Fibroblast of lung (primary cell): ENCODE measurements at regions not wholly inside any gene's neighbourhood (a gene's known extent, or its start where the extent isn't known, plus 50 kb on each side); places are given as distances from the start of the nearest gene placed in this dataset.

Source experiments
- DNase-seq, 2 donors: peaks; one replicate each; pipeline versions ENCODE4 v3.0.0 to v3.0.0-alpha.2; 2010; ENCODE audit warnings: low read depth in 2 of 2
- H2AFZ ChIP-seq: 2 replicates; pipeline ENCODE4 v1.5.1; 2012; ENCODE audit warnings: low read length, control low read depth, inconsistent platforms
- H3K27ac ChIP-seq: 2 replicates; pipeline ENCODE4 v1.5.1; 2011; ENCODE audit warnings: low read length, control low read depth; ENCODE audit not compliant: insufficient read depth
- H3K27me3 ChIP-seq: 2 replicates; pipeline ENCODE4 v1.5.1; 2011; ENCODE audit warnings: mild to moderate bottlenecking, low read length; ENCODE audit not compliant: control insufficient read depth, insufficient read depth
- H3K36me3 ChIP-seq: 2 replicates; pipeline ENCODE4 v1.5.1; 2011; ENCODE audit warnings: low read length; ENCODE audit not compliant: control insufficient read depth, insufficient read depth
- H3K4me1 ChIP-seq: 2 replicates; pipeline ENCODE4 v1.5.1; 2011; ENCODE audit warnings: low read length; ENCODE audit not compliant: control insufficient read depth, insufficient read depth; ENCODE audit errors: extremely low read depth
- H3K4me2 ChIP-seq: 2 replicates; pipeline ENCODE4 v1.5.1; 2011; ENCODE audit warnings: low read length, control low read depth; ENCODE audit not compliant: insufficient read depth; ENCODE audit errors: extremely low read depth
- H3K4me3 ChIP-seq, 4 experiments: fragments of 200-600 bp in 1 of 4; sonication (generic) in 1 of 4; replicated peaks in 1 of 4; 2 replicates each; pipeline ENCODE4 v1.5.1; 2011 to 2016; ENCODE audit warnings: low read length in 4 of 4, low read depth in 3 of 4, mild to moderate bottlenecking in 3 of 4, control low read depth in 2 of 4, inconsistent platforms in 1 of 4, mixed read lengths in 1 of 4; ENCODE audit not compliant: insufficient read depth in 1 of 4; ENCODE audit errors: control extremely low read depth in 1 of 4
- H3K79me2 ChIP-seq: 2 replicates; pipeline ENCODE4 v1.5.1; 2012; ENCODE audit warnings: mild to moderate bottlenecking, low read length, inconsistent platforms; ENCODE audit not compliant: control insufficient read depth, insufficient read depth
- H3K9ac ChIP-seq: 2 replicates; pipeline ENCODE4 v1.5.1; 2011; ENCODE audit warnings: mild to moderate bottlenecking, low read length, control low read depth; ENCODE audit not compliant: insufficient read depth
- H3K9me3 ChIP-seq: 2 replicates; pipeline ENCODE4 v1.5.1; 2012; ENCODE audit warnings: low read depth, low read length; ENCODE audit not compliant: control insufficient read depth, insufficient read depth
- H4K20me1 ChIP-seq: 2 replicates; pipeline ENCODE4 v1.5.1; 2011; ENCODE audit warnings: low read length; ENCODE audit not compliant: control insufficient read depth, insufficient read depth; ENCODE audit errors: extremely low read depth
- EZH2 ChIP-seq: IDR thresholded peaks from 2 replicates; pipeline ENCODE4 v1.5.1; 2012; ENCODE audit warnings: low read length, control low read depth, mild to moderate bottlenecking; ENCODE audit errors: missing control alignments
- TF ChIP-seq, protein P1 (sequence below), 2 donors: IDR thresholded peaks in 1 of 2; conservative IDR thresholded peaks in 1 of 2; 1 replicate in 1 of 2; 2 replicates in 1 of 2; pipeline ENCODE4 v1.5.1; 2011 to 2012; ENCODE audit warnings: low read length in 2 of 2, control low read depth in 1 of 2, inconsistent platforms in 1 of 2, low read depth in 1 of 2, mild to moderate bottlenecking in 1 of 2

DNA sequence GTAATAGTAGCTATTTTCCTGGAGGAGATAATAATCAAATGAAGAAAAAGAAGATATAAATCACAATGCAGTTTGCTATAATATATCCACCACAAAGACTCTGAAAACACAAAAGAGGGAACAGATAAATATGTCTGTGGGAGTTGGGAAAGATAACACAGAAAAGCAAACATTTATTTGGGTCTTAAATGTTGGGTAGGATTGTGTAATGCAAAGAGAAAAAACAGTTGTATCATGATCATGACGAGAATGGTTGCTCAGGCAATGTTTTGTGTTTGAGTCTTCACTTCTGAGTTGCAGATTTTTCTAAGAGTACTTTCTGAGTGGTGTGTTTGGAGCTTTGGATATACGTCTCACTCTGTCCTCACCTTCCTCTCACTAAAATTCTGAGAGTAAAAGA, 437.5 kb downstream of the TFEC start:
- Histone ChIP-seq H3K4me1 (no peaks in the 10 kb centered on the region), H4K20me1 (no peaks in the 10 kb centered on the region), H3K9ac (no peak overlapping the region), H3K79me2 (no peaks in the 10 kb centered on the region), H3K9me3 (no peaks in the 10 kb centered on the region), H3K36me3 (no peaks in the 10 kb centered on the region), H2AFZ (no peak overlapping the region), H3K27ac (no peak overlapping the region), H3K4me3 (no peak overlapping the region), H3K27me3 (no peaks in the 10 kb centered on the region), H3K4me2 (no peak overlapping the region)
- no peak for TF ChIP-seq EZH2
- TF ChIP-seq, protein P1, sequence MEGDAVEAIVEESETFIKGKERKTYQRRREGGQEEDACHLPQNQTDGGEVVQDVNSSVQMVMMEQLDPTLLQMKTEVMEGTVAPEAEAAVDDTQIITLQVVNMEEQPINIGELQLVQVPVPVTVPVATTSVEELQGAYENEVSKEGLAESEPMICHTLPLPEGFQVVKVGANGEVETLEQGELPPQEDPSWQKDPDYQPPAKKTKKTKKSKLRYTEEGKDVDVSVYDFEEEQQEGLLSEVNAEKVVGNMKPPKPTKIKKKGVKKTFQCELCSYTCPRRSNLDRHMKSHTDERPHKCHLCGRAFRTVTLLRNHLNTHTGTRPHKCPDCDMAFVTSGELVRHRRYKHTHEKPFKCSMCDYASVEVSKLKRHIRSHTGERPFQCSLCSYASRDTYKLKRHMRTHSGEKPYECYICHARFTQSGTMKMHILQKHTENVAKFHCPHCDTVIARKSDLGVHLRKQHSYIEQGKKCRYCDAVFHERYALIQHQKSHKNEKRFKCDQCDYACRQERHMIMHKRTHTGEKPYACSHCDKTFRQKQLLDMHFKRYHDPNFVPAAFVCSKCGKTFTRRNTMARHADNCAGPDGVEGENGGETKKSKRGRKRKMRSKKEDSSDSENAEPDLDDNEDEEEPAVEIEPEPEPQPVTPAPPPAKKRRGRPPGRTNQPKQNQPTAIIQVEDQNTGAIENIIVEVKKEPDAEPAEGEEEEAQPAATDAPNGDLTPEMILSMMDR (conservative IDR thresholded peaks at IDR 0.05 in 1 of 2, IDR thresholded peaks at IDR 0.05 in 1 of 2; ENCODE audit: low read depth in 1 of 2, low read length in 2 of 2), result no peak
- DNase-seq, result no peak

DNA sequence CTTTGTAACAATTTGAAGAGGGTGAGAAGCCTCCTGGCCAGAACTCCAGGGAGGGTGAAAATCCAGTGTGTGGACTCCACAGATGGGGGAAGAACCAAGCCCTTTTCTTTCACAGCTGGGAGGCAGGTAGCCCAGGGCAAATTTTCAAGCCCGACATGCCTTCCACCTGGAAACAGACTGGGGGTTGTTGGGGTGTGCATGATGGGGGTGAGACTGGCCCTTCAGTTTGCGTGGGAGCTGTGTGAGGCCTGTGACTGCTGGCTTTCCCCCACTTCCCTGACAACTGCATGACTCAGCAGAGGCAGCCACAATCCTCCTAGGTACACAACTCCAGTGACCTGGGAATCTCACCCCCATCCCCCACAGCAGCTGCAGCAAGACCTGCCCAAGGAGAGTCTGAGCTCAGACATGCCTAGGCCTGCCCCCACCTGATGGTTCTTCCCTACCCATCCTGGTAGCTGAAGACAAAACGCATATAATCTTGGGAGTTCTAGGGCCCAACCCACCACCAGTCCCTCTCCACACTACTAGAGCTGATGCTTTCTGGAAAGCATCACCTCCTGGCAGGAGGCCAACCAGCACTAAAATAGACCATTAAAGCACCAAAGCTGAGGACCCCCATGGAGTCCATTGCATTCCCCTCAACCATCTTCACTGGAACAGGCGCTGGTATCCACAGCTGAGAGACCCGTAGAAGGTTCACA, 445.4 kb downstream of the TFEC start:
- Histone ChIP-seq H2AFZ (no peak overlapping the region), H4K20me1 (no peaks in the 10 kb centered on the region), H3K27ac (no peak overlapping the region), H3K79me2 (no peaks in the 10 kb centered on the region), H3K9me3 (no peaks in the 10 kb centered on the region), H3K27me3 (no peaks in the 10 kb centered on the region), H3K4me3 (no peak overlapping the region), H3K4me2 (no peak overlapping the region), H3K36me3 (no peaks in the 10 kb centered on the region), H3K4me1 (no peaks in the 10 kb centered on the region), H3K9ac (no peak overlapping the region)
- peak in 1 of 2 donors; percentile 19 for DNase-seq
- no peak for TF ChIP-seq EZH2
- TF ChIP-seq, protein P1 (conservative IDR thresholded peaks at IDR 0.05 in 1 of 2, IDR thresholded peaks at IDR 0.05 in 1 of 2; ENCODE audit: low read depth in 1 of 2, low read length in 2 of 2), result no peak

DNA sequence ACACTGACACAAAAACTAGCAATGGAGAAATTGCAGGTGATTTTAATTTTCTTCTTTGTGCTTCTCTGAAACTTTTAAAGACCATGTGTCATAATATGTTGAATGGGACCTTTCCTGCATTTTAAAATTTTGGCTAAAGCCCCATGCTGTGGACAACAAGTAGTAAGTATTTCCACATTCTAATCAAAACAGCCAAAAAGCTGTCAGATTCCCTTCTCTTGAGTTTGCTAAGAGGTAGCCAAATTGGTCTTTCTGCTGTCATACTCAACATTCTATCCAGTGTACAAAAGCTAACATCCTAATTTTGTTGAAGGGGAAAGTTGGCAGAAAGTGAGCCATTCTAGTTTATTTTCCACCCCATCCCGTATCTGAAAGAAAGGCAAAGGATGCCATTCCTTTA, 447.6 kb downstream of the TFEC start:
- H3K4me1 ChIP-seq, result no peaks in the 10 kb centered on the region
- H3K4me3 ChIP-seq, result no peak overlapping the region
- H2AFZ ChIP-seq, result no peak overlapping the region
- H3K79me2 ChIP-seq, result no peaks in the 10 kb centered on the region
- H3K27ac ChIP-seq, result no peak overlapping the region
- H3K9ac ChIP-seq, result no peak overlapping the region
- no peaks in the 10 kb centered on the region for H3K9me3 ChIP-seq
- H4K20me1 ChIP-seq, result no peaks in the 10 kb centered on the region
- TF ChIP-seq, protein P1 (conservative IDR thresholded peaks at IDR 0.05 in 1 of 2, IDR thresholded peaks at IDR 0.05 in 1 of 2; ENCODE audit: low read depth in 1 of 2, low read length in 2 of 2), result no peak
- TF ChIP-seq EZH2, result no peak
- DNase-seq, result no peak
- no peaks in the 10 kb centered on the region for H3K27me3 ChIP-seq
- no peak overlapping the region for H3K4me2 ChIP-seq
- no peaks in the 10 kb centered on the region for H3K36me3 ChIP-seq
